Pancreas (tissue), 10 donors: ENCODE measurements at regions not wholly inside any gene's neighbourhood (a gene's known extent, or its start where the extent isn't known, plus 50 kb on each side); places are given as distances from the start of the nearest gene placed in this dataset.

ENCODE experiments used
- ATAC-seq, 4 donors: fragments of 200-7000 bp; cut with Tn5 transposase; one replicate each; pipeline versions ENCODE4 v1.8.0 to v1.9.1; 2020; ENCODE audit warnings: mild to moderate bottlenecking in 4 of 4, moderate library complexity in 4 of 4
- DNase-seq, 6 donors: peaks; one replicate each; pipeline ENCODE4 v3.0.0-alpha.2; 2020
- FAIRE-seq: peaks from 2 replicates; lab custom pipeline; 2012; peaks lifted over from hg19 to GRCh38; lab: Jason Lieb, UNC
- H3K27ac ChIP-seq, 4 donors: fragments of 200-600 bp; sonication (generic); 1 replicate in 3 of 4; 2 replicates in 1 of 4; pipeline versions ENCODE4 v1.5.0 to v1.8.0; 2020
- H3K27me3 ChIP-seq, 4 donors: fragments of 200-600 bp; one replicate each; pipeline ENCODE4 v1.8.0; 2021
- H3K36me3 ChIP-seq, 3 donors: fragments of 200-600 bp; sonication (generic) in 1 of 3; one replicate each; pipeline versions ENCODE4 v1.5.0 to v1.8.0; 2020 to 2021
- H3K4me1 ChIP-seq, 3 donors: fragments of 200-600 bp; one replicate each; pipeline ENCODE4 v1.8.0; 2021
- H3K4me3 ChIP-seq, 4 donors: fragments of 200-600 bp; sonication (generic) in 2 of 4; one replicate each; pipeline versions ENCODE4 v1.5.0 to v1.8.0; 2020 to 2021
- H3K9me3 ChIP-seq, 4 donors: fragments of 200-600 bp; one replicate each; pipeline ENCODE4 v1.8.0; 2021
- CTCF ChIP-seq, 4 donors: fragments of 200-600 bp; sonication (generic) in 3 of 4; IDR thresholded peaks; one replicate each; pipeline versions ENCODE4 v1.5.0 to v1.8.0; 2021; ENCODE audit warnings: antibody characterized with exemption in 4 of 4
- WGBS, 2 donors: extraction: QIAGEN DNeasy Blood & Tissue Kit; methylation state at CpG; one replicate each; pipeline ENCODE4 v1.1.7; 2013; 5-methylcytosine and 5-hydroxymethylcytosine counted together
- intact Hi-C, 3 donors: fragments of 100-400 bp; cut with DNase I; formaldehyde crosslinking; loops; one replicate each; pipeline versions ENCODE4 v1.11.1 to v1.14.2; 2022
- donor health status: healthy with polysubstance abuse.
- donor health status: DM: no; HTN: no; CAD: no; lungs with moderate emphysema.
- donor health status: DM: no; HTN: no; CAD: no.
- donor health status: control.
- donor health status: control.
- donor health status: Bipolar disorder and iron deficiency.
- donor health status: DM: yes; HTN: yes; CAD: no.
- donor health status: DM: no; HTN: no; CAD: no.
- donor health status: DM: no; HTN: no; CAD: no.
- donor health status: DM: yes; HTN: yes; CAD: no.

DNA sequence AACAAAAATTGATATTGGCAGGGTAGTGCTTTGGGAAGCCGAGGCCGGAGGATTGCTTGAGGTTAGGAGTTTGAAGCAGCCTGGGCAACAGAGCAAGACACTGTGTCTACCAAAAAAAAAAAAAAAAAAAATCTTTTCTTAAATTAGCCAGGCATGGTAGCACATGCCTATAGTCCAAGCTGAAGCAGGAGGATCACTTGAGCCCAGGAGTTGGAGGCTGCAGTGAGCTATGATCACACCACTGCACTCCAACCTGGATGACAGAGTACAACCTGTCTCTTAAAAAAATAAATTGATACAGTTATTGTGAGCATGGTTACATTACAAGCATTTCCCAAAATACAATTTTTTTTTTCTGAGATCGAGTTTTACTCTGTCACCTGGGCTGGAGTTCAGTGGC lies 59.4 kb upstream of the SVIL start:
- ATAC-seq (no peak), DNase-seq (no peak), FAIRE-seq (no peak)
- 93 to 97% methylated on average over 3 of the region's 3 CpGs for WGBS, 2 donors
- TF ChIP-seq CTCF (IDR thresholded peaks at IDR 0.05): no peak
- Histone ChIP-seq H3K4me3 (no peak overlapping the region), H3K4me1 (peaks cover 0 to 4% (median 0%) of the 10 kb centered on the region in 3 donors), H3K27ac (no peak overlapping the region), H3K9me3 (no peaks in the 10 kb centered on the region), H3K27me3 (no peaks in the 10 kb centered on the region), H3K36me3 (no peaks in the 10 kb centered on the region)
- intact Hi-C loops: no loop called here

GRCh38 chr10:29692121-29692539 lies 57.4 kb upstream of the SVIL start:
- H3K9me3 ChIP-seq: no peaks in the 10 kb centered on the region
- H3K4me1 ChIP-seq: peaks cover 0 to 4% (median 0%) of the 10 kb centered on the region in 3 donors
- peak overlapping the region in 1 of 4 donors; percentile 30 for H3K27ac ChIP-seq
- FAIRE-seq: no peak
- no peak for DNase-seq
- no peaks in the 10 kb centered on the region for H3K36me3 ChIP-seq
- H3K27me3 ChIP-seq: no peaks in the 10 kb centered on the region
- intact Hi-C loops: no loop called here
- no peak for TF ChIP-seq CTCF (IDR thresholded peaks at IDR 0.05)
- ATAC-seq: no peak
- WGBS, 2 donors: 75 to 78% methylated on average over 5 of the region's 5 CpGs
- no peak overlapping the region for H3K4me3 ChIP-seq

DNA sequence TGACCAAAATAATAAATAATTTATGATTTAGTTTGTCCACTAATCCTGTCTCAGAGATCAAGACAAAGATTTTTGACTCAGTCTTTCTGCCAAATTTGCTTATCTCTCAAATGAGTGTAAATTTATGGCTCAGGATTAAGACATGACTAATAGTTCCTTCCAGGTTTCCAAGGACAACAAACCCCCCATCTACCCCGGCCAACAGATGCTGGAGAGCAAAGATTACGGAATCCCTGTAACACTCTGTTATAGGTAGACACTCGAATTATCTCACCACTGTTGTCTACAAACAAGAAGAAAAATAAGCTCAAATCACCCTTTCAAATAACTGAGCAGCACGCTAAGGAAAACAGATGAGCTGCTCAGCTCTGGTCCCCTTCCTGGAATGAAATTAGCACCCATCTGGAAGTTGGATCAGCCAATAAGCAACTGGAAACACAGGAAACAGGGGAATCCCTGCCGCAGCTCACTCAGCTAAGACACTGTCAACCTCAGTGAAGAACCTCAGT lies 56.8 kb upstream of the SVIL start:
- FAIRE-seq (no peak), DNase-seq (no peak), ATAC-seq (peak in 2 of 4 donors; percentile 29 to 46)
- peaks cover 0 to 4% (median 0%) of the 10 kb centered on the region in 3 donors for H3K4me1 ChIP-seq
- WGBS, 2 donors: 52 to 58% methylated on average over 5 of the region's 5 CpGs
- no peaks in the 10 kb centered on the region for H3K9me3 ChIP-seq
- H3K36me3 ChIP-seq: no peaks in the 10 kb centered on the region
- intact Hi-C loops: no loop called here
- H3K27me3 ChIP-seq: no peaks in the 10 kb centered on the region
- H3K4me3 ChIP-seq: no peak overlapping the region
- no peak for TF ChIP-seq CTCF (IDR thresholded peaks at IDR 0.05)
- peak overlapping the region in 1 of 4 donors; percentile 30 for H3K27ac ChIP-seq

DNA sequence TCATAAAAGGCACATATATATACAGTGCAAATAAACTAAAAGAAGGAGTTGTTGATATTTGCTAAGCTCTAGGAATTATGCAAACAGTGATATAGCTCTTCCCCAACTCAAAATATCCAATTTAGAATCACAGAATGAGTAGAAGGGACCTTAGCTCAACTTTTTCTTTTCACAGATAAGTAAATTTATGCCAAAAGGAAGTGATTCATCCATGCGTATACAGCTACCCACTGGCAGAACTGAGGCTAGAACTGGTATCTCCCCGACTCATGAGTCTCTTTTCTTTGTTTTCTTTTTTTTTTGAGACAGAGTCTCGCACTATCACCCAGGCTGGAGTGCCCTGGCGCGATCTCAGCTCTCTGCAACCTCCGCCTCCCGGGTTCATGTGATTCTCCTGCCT lies 54.2 kb upstream of the SVIL start:
- FAIRE-seq (no peak), DNase-seq (no peak)
- WGBS, 2 donors: 80 to 83% methylated on average over 7 of the region's 7 CpGs

More for the DNA sequence above, 54.2 kb upstream of the SVIL start:
- no peaks in the 10 kb centered on the region for H3K36me3 ChIP-seq
- H3K27me3 ChIP-seq: no peaks in the 10 kb centered on the region
- intact Hi-C loops: no loop called here
- ATAC-seq: no peak
- peaks cover 0 to 4% (median 0%) of the 10 kb centered on the region in 3 donors for H3K4me1 ChIP-seq
- H3K9me3 ChIP-seq: no peaks in the 10 kb centered on the region
- H3K4me3 ChIP-seq: no peak overlapping the region
- no peak for TF ChIP-seq CTCF (IDR thresholded peaks at IDR 0.05)
- no peak overlapping the region for H3K27ac ChIP-seq
